Liver (tissue), 8 donors: ENCODE measurements at regions not wholly inside any gene's neighbourhood (a gene's known extent, or its start where the extent isn't known, plus 50 kb on each side); places are given as distances from the start of the nearest gene placed in this dataset.

Source experiments
- DNase-seq: peaks from one replicate; pipeline ENCODE4 v3.0.0-alpha.2; 2017; ENCODE audit warnings: low spot score
- H3K27ac ChIP-seq, 2 donors: one replicate each; pipeline ENCODE4 v1.7.0; 2013; ENCODE audit warnings: inconsistent platforms in 2 of 2, low read length in 2 of 2, control low read depth in 1 of 2, low read depth in 1 of 2, mild to moderate bottlenecking in 1 of 2
- H3K27me3 ChIP-seq, 4 donors: one replicate each; pipeline versions ENCODE4 v1.6.1 to v1.7.0; 2013; ENCODE audit warnings: low read length in 3 of 4, inconsistent platforms in 1 of 4, mild to moderate bottlenecking in 1 of 4, moderate library complexity in 1 of 4; ENCODE audit not compliant: control insufficient read depth in 4 of 4, insufficient read depth in 4 of 4
- H3K36me3 ChIP-seq, 4 donors: one replicate each; pipeline versions ENCODE4 v1.6.1 to v1.7.0; 2013; ENCODE audit warnings: low read length in 3 of 4, mild to moderate bottlenecking in 3 of 4, low read depth in 1 of 4, moderate library complexity in 1 of 4; ENCODE audit not compliant: control insufficient read depth in 4 of 4, insufficient read depth in 3 of 4
- H3K4me1 ChIP-seq, 4 donors: one replicate each; pipeline versions ENCODE4 v1.6.1 to v1.7.0; 2013; ENCODE audit warnings: low read length in 3 of 4, mild to moderate bottlenecking in 3 of 4, moderate library complexity in 1 of 4; ENCODE audit not compliant: control insufficient read depth in 4 of 4, insufficient read depth in 4 of 4
- H3K4me3 ChIP-seq, 3 donors: one replicate each; pipeline versions ENCODE4 v1.6.1 to v1.7.0; 2013; ENCODE audit warnings: low read length in 3 of 3, control low read depth in 1 of 3, low read depth in 1 of 3, mild to moderate bottlenecking in 1 of 3
- H3K9ac ChIP-seq, 2 donors: one replicate each; pipeline ENCODE4 v1.7.0; 2013; ENCODE audit warnings: low read length in 2 of 2, mild to moderate bottlenecking in 2 of 2, moderate library complexity in 2 of 2, control low read depth in 1 of 2, low read depth in 1 of 2
- H3K9me3 ChIP-seq, 4 donors: one replicate each; pipeline versions ENCODE4 v1.6.1 to v1.7.0; 2013; ENCODE audit warnings: low read length in 3 of 4; ENCODE audit not compliant: control insufficient read depth in 4 of 4
- EGR1 ChIP-seq, 2 donors: IDR thresholded peaks; 2 replicates each; pipeline ENCODE4 v1.6.1; 2016 to 2018; ENCODE audit warnings: antibody characterized with exemption in 2 of 2, low read depth in 2 of 2
- FOXA1 ChIP-seq: IDR thresholded peaks from 2 replicates; pipeline ENCODE4 v1.6.1; 2016; ENCODE audit warnings: antibody characterized with exemption
- FOXA2 ChIP-seq: IDR thresholded peaks from 2 replicates; pipeline ENCODE4 v1.6.1; 2016; ENCODE audit warnings: antibody characterized with exemption
- GABPA ChIP-seq, 2 donors: IDR thresholded peaks in 1 of 2; conservative IDR thresholded peaks in 1 of 2; 2 replicates each; pipeline ENCODE4 v1.6.1; 2016; ENCODE audit warnings: antibody characterized with exemption in 2 of 2, mild to moderate bottlenecking in 1 of 2, moderate library complexity in 1 of 2
- HNF4A ChIP-seq, 2 donors: conservative IDR thresholded peaks; 2 replicates each; pipeline ENCODE4 v1.6.1; 2016; ENCODE audit warnings: antibody characterized with exemption in 2 of 2, mild to moderate bottlenecking in 2 of 2
- HNF4G ChIP-seq: IDR thresholded peaks from 2 replicates; pipeline ENCODE4 v1.6.1; 2016; ENCODE audit warnings: antibody characterized with exemption
- JUND ChIP-seq, 2 donors: IDR thresholded peaks; 2 replicates each; pipeline ENCODE4 v1.6.1; 2016; ENCODE audit warnings: antibody characterized with exemption in 2 of 2
- NR2F2 ChIP-seq: IDR thresholded peaks from 2 replicates; pipeline ENCODE4 v1.6.1; 2016; ENCODE audit warnings: antibody characterized with exemption
- RAD21 ChIP-seq, 2 donors: IDR thresholded peaks; 2 replicates each; pipeline ENCODE4 v1.6.1; 2016; ENCODE audit warnings: antibody characterized with exemption in 2 of 2, mild to moderate bottlenecking in 2 of 2
- RXRA ChIP-seq, 2 donors: IDR thresholded peaks; 2 replicates each; pipeline ENCODE4 v1.6.1; 2017 to 2018; ENCODE audit warnings: antibody characterized with exemption in 2 of 2, mild to moderate bottlenecking in 1 of 2
- SP1 ChIP-seq: IDR thresholded peaks from 2 replicates; pipeline ENCODE4 v1.6.1; 2018; ENCODE audit warnings: antibody characterized with exemption, mild to moderate bottlenecking
- TAF1 ChIP-seq: conservative IDR thresholded peaks from 2 replicates; pipeline ENCODE4 v1.6.1; 2016; ENCODE audit warnings: antibody characterized with exemption, mild to moderate bottlenecking
- YY1 ChIP-seq: IDR thresholded peaks from 2 replicates; pipeline ENCODE4 v1.6.1; 2016; ENCODE audit warnings: antibody characterized with exemption, mild to moderate bottlenecking
- WGBS: extraction: QIAGEN DNeasy Blood & Tissue Kit; methylation state at CpG from one replicate; pipeline ENCODE4 v1.1.7; 2013; 5-methylcytosine and 5-hydroxymethylcytosine counted together
- TF ChIP-seq, protein P1 (sequence below): IDR thresholded peaks from 2 replicates; pipeline ENCODE4 v1.6.1; 2016; ENCODE audit warnings: antibody characterized with exemption, mild to moderate bottlenecking
- TF ChIP-seq, protein P2 (sequence below): IDR thresholded peaks from 2 replicates; pipeline ENCODE4 v1.6.1; 2016; ENCODE audit warnings: antibody characterized with exemption
- TF ChIP-seq, protein P3 (sequence below): IDR thresholded peaks from 2 replicates; pipeline ENCODE4 v1.6.1; 2016; ENCODE audit warnings: antibody characterized with exemption
- TF ChIP-seq, protein P4 (sequence below): fragments of 150-350 bp; IDR thresholded peaks from 2 replicates; pipeline ENCODE4 v1.5.1; 2017; ENCODE audit warnings: improper control_type of control experiment, low read depth, low read length; ENCODE audit not compliant: missing input control
- TF ChIP-seq, protein P5 (sequence below): IDR thresholded peaks from 2 replicates; pipeline ENCODE4 v1.6.1; 2016; ENCODE audit warnings: antibody characterized with exemption
- donor health status: healthy.
- donor health status: healthy.
- donor health status: healthy.
- donor health status: healthy.
- donor health status: healthy.

DNA sequence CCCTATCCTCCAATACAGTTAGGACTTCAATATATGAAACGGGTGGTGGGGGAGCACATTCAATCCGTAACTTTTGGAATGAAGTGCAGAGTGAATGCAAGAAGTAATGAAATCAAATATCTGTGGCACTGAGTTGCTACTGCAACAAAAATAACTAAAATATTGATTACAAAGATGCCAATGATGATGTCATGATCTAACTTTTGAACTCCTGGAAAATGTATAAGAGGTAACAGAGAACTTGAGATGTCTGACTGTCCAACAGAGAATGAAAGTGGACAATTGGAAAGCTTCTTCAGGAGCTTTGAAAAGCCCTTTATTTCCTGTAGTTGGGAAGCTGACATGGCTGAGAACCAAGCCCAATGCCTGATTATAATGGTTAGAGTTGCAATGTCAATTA, 279.9 kb downstream of the ZBBX start:
- Histone ChIP-seq H3K27me3 (no peaks in the 10 kb centered on the region), H3K27ac (no peak overlapping the region), H3K36me3 (no peaks in the 10 kb centered on the region), H3K9ac (no peak overlapping the region), H3K4me1 (no peaks in the 10 kb centered on the region), H3K9me3 (no peaks in the 10 kb centered on the region), H3K4me3 (no peak overlapping the region)
- 91% methylated on average over 2 of the region's 2 CpGs for WGBS
- no peak for DNase-seq
- TF ChIP-seq, protein P1, sequence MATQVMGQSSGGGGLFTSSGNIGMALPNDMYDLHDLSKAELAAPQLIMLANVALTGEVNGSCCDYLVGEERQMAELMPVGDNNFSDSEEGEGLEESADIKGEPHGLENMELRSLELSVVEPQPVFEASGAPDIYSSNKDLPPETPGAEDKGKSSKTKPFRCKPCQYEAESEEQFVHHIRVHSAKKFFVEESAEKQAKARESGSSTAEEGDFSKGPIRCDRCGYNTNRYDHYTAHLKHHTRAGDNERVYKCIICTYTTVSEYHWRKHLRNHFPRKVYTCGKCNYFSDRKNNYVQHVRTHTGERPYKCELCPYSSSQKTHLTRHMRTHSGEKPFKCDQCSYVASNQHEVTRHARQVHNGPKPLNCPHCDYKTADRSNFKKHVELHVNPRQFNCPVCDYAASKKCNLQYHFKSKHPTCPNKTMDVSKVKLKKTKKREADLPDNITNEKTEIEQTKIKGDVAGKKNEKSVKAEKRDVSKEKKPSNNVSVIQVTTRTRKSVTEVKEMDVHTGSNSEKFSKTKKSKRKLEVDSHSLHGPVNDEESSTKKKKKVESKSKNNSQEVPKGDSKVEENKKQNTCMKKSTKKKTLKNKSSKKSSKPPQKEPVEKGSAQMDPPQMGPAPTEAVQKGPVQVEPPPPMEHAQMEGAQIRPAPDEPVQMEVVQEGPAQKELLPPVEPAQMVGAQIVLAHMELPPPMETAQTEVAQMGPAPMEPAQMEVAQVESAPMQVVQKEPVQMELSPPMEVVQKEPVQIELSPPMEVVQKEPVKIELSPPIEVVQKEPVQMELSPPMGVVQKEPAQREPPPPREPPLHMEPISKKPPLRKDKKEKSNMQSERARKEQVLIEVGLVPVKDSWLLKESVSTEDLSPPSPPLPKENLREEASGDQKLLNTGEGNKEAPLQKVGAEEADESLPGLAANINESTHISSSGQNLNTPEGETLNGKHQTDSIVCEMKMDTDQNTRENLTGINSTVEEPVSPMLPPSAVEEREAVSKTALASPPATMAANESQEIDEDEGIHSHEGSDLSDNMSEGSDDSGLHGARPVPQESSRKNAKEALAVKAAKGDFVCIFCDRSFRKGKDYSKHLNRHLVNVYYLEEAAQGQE: no peak
- TF ChIP-seq EGR1 (IDR thresholded peaks at IDR 0.05; ENCODE audit: low read depth in 2 of 2): no peak
- TF ChIP-seq NR2F2: no peak
- TF ChIP-seq RXRA (IDR thresholded peaks at IDR 0.05): no peak
- TF ChIP-seq, protein P2, sequence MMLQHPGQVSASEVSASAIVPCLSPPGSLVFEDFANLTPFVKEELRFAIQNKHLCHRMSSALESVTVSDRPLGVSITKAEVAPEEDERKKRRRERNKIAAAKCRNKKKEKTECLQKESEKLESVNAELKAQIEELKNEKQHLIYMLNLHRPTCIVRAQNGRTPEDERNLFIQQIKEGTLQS: no peak
- TF ChIP-seq GABPA (IDR thresholded peaks at IDR 0.05 in 1 of 2, conservative IDR thresholded peaks at IDR 0.05 in 1 of 2): no peak
- no peak for TF ChIP-seq RAD21 (IDR thresholded peaks at IDR 0.05)
- TF ChIP-seq YY1: no peak
- no peak for TF ChIP-seq FOXA2
- no peak for TF ChIP-seq HNF4A (conservative IDR thresholded peaks at IDR 0.05)
- TF ChIP-seq HNF4G: no peak
- TF ChIP-seq, protein P3, sequence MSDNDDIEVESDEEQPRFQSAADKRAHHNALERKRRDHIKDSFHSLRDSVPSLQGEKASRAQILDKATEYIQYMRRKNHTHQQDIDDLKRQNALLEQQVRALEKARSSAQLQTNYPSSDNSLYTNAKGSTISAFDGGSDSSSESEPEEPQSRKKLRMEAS: no peak
- no peak for TF ChIP-seq FOXA1
- TF ChIP-seq TAF1: no peak
- TF ChIP-seq JUND (IDR thresholded peaks at IDR 0.05): no peak
- TF ChIP-seq, protein P4, sequence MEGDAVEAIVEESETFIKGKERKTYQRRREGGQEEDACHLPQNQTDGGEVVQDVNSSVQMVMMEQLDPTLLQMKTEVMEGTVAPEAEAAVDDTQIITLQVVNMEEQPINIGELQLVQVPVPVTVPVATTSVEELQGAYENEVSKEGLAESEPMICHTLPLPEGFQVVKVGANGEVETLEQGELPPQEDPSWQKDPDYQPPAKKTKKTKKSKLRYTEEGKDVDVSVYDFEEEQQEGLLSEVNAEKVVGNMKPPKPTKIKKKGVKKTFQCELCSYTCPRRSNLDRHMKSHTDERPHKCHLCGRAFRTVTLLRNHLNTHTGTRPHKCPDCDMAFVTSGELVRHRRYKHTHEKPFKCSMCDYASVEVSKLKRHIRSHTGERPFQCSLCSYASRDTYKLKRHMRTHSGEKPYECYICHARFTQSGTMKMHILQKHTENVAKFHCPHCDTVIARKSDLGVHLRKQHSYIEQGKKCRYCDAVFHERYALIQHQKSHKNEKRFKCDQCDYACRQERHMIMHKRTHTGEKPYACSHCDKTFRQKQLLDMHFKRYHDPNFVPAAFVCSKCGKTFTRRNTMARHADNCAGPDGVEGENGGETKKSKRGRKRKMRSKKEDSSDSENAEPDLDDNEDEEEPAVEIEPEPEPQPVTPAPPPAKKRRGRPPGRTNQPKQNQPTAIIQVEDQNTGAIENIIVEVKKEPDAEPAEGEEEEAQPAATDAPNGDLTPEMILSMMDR: no peak
- TF ChIP-seq SP1: no peak
- TF ChIP-seq, protein P5, sequence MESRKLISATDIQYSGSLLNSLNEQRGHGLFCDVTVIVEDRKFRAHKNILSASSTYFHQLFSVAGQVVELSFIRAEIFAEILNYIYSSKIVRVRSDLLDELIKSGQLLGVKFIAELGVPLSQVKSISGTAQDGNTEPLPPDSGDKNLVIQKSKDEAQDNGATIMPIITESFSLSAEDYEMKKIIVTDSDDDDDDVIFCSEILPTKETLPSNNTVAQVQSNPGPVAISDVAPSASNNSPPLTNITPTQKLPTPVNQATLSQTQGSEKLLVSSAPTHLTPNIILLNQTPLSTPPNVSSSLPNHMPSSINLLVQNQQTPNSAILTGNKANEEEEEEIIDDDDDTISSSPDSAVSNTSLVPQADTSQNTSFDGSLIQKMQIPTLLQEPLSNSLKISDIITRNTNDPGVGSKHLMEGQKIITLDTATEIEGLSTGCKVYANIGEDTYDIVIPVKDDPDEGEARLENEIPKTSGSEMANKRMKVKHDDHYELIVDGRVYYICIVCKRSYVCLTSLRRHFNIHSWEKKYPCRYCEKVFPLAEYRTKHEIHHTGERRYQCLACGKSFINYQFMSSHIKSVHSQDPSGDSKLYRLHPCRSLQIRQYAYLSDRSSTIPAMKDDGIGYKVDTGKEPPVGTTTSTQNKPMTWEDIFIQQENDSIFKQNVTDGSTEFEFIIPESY: no peak
